WTC11 (cell line): ENCODE measurements at regions not wholly inside any gene's neighbourhood (a gene's known extent, or its start where the extent isn't known, plus 50 kb on each side); places are given as distances from the start of the nearest gene placed in this dataset.

Experiments used
- ATAC-seq: fragments of 200-7000 bp; cut with Tn5 transposase; 2 replicates; pipeline ENCODE4 v1.10.0; 2021; ENCODE audit warnings: mild to moderate bottlenecking, moderate library complexity
- CTCF ChIA-PET: fragments of 300-600 bp; sonication (Branson Sonifier 250); formaldehyde crosslinking; loops from one replicate; lab custom pipeline; 2021; ENCODE audit warnings: antibody characterized with exemption; lab: Charles Lee
- POLR2A ChIA-PET: fragments of 350-600 bp; sonication (Branson Sonifier 250); formaldehyde crosslinking; loops from one replicate; lab custom pipeline; 2021; ENCODE audit warnings: antibody characterized with exemption; lab: Charles Lee
- DNase-seq: peaks from one replicate; pipeline ENCODE4 v3.0.0; 2021; ENCODE audit warnings: low spot score
- H3K27ac Mint-ChIP-seq: 2 replicates; pipeline ENCODE4 v1.8.0; 2021; ENCODE audit warnings: mixed read lengths
- H3K27me3 Mint-ChIP-seq: 2 replicates; pipeline ENCODE4 v1.8.0; 2021; ENCODE audit warnings: low read depth, mild to moderate bottlenecking, moderate library complexity, mixed read lengths
- H3K36me3 Mint-ChIP-seq: 2 replicates; pipeline ENCODE4 v1.8.0; 2021; ENCODE audit warnings: mixed read lengths
- H3K4me1 Mint-ChIP-seq: 2 replicates; pipeline ENCODE4 v1.8.0; 2022; ENCODE audit warnings: mixed read lengths
- H3K4me3 Mint-ChIP-seq: 2 replicates; pipeline ENCODE4 v1.8.0; 2021; ENCODE audit warnings: mild to moderate bottlenecking, moderate library complexity, mixed read lengths
- H3K9me3 Mint-ChIP-seq: 2 replicates; pipeline ENCODE4 v1.8.0; 2021; ENCODE audit warnings: mixed read lengths
- GRHL2 ChIP-seq: fragments of 250-450 bp; sonication (Bioruptor Pico); IDR thresholded peaks from 2 replicates; pipeline ENCODE4 v1.8.0; 2022; ENCODE audit warnings: mild to moderate bottlenecking, moderate library complexity; ENCODE audit not compliant: insufficient replicate concordance, severe bottlenecking
- GTF2I ChIP-seq: fragments of 250-450 bp; sonication (Bioruptor Pico); conservative IDR thresholded peaks from 2 replicates; pipeline ENCODE4 v1.4.0; 2021; ENCODE audit warnings: mild to moderate bottlenecking
- KAT7 ChIP-seq: sonication (generic); formaldehyde crosslinking; IDR thresholded peaks from 2 replicates; pipeline ENCODE4 v1.8.1; 2023; ENCODE audit warnings: missing genetic modification reagents, mild to moderate bottlenecking, borderline replicate concordance
- NFYB ChIP-seq: sonication (generic); formaldehyde crosslinking; conservative IDR thresholded peaks from 2 replicates; pipeline ENCODE4 v1.8.0; 2022; ENCODE audit warnings: low read depth, missing genetic modification reagents
- RORB ChIP-seq: fragments of 250-450 bp; sonication (Bioruptor Pico); IDR thresholded peaks from 2 replicates; pipeline ENCODE4 v1.9.0; 2021; ENCODE audit warnings: mild to moderate bottlenecking
- TCF7 ChIP-seq: sonication (generic); formaldehyde crosslinking; IDR thresholded peaks from 2 replicates; pipeline ENCODE4 v1.8.0; 2022; ENCODE audit warnings: mild to moderate bottlenecking, low read depth, missing genetic modification reagents, moderate library complexity
- ZNF121 ChIP-seq: sonication (generic); formaldehyde crosslinking; IDR thresholded peaks from 2 replicates; pipeline ENCODE4 v1.8.0; 2023; ENCODE audit warnings: missing genetic modification reagents
- ZNF317 ChIP-seq: sonication (generic); formaldehyde crosslinking; IDR thresholded peaks from 2 replicates; pipeline ENCODE4 v1.8.1; 2023; ENCODE audit warnings: low read depth, mild to moderate bottlenecking, moderate library complexity, missing genetic modification reagents, borderline replicate concordance
- ZNF416 ChIP-seq: fragments of 250-450 bp; sonication (Bioruptor Pico); IDR thresholded peaks from 2 replicates; pipeline ENCODE4 v1.9.0; 2021; ENCODE audit warnings: mild to moderate bottlenecking, inconsistent platforms
- TF ChIP-seq, protein P1 (sequence below): sonication (generic); formaldehyde crosslinking; IDR thresholded peaks from 2 replicates; pipeline ENCODE4 v1.8.1; 2022; ENCODE audit warnings: low read depth, mild to moderate bottlenecking, moderate library complexity, missing genetic modification reagents, borderline replicate concordance
- TF ChIP-seq, protein P2 (sequence below): sonication (generic); formaldehyde crosslinking; IDR thresholded peaks from 2 replicates; pipeline ENCODE4 v1.8.1; 2022; ENCODE audit warnings: low read depth, missing genetic modification reagents, borderline replicate concordance
- TF ChIP-seq, protein P3 (sequence below): sonication (generic); formaldehyde crosslinking; IDR thresholded peaks from 2 replicates; pipeline ENCODE4 v1.8.0; 2022; ENCODE audit warnings: mild to moderate bottlenecking, missing genetic modification reagents
- TF ChIP-seq, protein P4 (sequence below): sonication (generic); formaldehyde crosslinking; IDR thresholded peaks from 2 replicates; pipeline ENCODE4 v1.8.1; 2023; ENCODE audit warnings: mild to moderate bottlenecking, missing genetic modification reagents, moderate library complexity
- TF ChIP-seq, protein P5 (sequence below): fragments of 250-450 bp; sonication (Bioruptor Pico); IDR thresholded peaks from 2 replicates; pipeline ENCODE4 v1.9.0; 2021; ENCODE audit warnings: mild to moderate bottlenecking
- TF ChIP-seq, protein P6 (sequence below): sonication (generic); formaldehyde crosslinking; IDR thresholded peaks from 2 replicates; pipeline ENCODE4 v1.8.0; 2022; ENCODE audit warnings: mild to moderate bottlenecking, missing genetic modification reagents
- TF ChIP-seq, protein P7 (sequence below): sonication (generic); formaldehyde crosslinking; IDR thresholded peaks from 2 replicates; pipeline ENCODE4 v1.8.0; 2022; ENCODE audit warnings: mild to moderate bottlenecking, missing genetic modification reagents
- TF ChIP-seq, protein P8 (sequence below): fragments of 250-450 bp; sonication (Bioruptor Pico); conservative IDR thresholded peaks from 2 replicates; pipeline ENCODE4 v1.9.0; 2021; ENCODE audit warnings: mild to moderate bottlenecking
- TF ChIP-seq, protein P9 (sequence below): fragments of 250-450 bp; sonication (Bioruptor Pico); IDR thresholded peaks from 2 replicates; pipeline ENCODE4 v1.9.0; 2021; ENCODE audit warnings: mild to moderate bottlenecking, borderline replicate concordance

DNA sequence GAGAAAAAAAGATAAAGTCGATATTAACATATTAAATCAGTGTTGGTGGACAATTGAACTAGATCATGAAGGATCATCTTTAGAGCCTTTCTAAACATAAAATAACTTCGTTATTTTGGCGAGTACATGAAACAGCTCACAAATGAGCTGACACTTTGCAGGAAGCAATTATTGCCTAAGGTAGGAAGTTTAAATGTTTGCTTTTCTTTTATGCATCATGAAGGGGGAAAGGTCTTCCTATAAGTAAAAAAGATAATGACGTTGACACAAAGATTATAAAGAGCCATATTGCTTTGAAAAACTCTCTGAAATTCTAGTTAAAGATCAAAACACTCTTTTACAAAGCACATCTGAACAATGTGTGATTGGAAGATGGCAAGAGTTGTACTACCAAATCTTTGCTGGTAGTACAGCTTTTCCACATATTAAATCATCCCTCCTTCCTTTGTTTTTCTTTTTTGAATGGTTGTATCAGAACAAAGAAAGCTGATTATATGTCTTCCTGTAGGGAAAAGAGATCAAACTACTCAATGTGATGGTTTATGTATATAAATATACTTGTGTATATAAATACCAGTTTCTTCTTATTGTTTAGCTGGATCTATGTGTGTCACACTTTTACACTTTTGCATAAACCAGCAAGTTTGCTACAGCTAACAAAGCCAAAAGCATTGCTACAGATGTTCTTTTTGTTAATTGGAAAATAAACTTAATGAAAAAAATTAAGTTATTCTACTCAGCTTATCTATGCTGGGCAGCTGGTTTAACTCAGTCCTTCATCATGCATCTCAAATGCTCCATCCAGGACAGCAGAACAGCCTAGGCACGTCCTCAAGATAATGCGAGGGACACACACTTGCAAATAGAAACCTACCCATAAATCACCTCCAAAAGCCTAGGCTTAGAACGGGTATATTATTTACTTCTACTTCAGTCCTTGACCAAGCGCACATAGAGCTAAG is 850.8 kb upstream of the ROBO1 start:
- ChIA-PET POLR2A (no interaction called here), CTCF (no interaction called here)
- H3K9me3 Mint-ChIP-seq, result peaks cover 6% of the 10 kb centered on the region; the same call in 1 of the 2 replicates
- no peaks in the 10 kb centered on the region for H3K27me3 Mint-ChIP-seq
- H3K4me1 Mint-ChIP-seq, result no peaks in the 10 kb centered on the region
- ATAC-seq (no peak), DNase-seq (no peak)
- no peaks in the 10 kb centered on the region for H3K36me3 Mint-ChIP-seq
- no peak overlapping the region for H3K4me3 Mint-ChIP-seq
- H3K27ac Mint-ChIP-seq, result no peak overlapping the region
- TF ChIP-seq, protein P1, sequence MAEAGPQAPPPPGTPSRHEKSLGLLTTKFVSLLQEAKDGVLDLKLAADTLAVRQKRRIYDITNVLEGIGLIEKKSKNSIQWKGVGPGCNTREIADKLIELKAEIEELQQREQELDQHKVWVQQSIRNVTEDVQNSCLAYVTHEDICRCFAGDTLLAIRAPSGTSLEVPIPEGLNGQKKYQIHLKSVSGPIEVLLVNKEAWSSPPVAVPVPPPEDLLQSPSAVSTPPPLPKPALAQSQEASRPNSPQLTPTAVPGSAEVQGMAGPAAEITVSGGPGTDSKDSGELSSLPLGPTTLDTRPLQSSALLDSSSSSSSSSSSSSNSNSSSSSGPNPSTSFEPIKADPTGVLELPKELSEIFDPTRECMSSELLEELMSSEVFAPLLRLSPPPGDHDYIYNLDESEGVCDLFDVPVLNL, result no peak
- no peak for TF ChIP-seq GTF2I (CRISPR knock-in tag)
- TF ChIP-seq ZNF317 (CRISPR knock-in tag), result no peak
- TF ChIP-seq, protein P2, sequence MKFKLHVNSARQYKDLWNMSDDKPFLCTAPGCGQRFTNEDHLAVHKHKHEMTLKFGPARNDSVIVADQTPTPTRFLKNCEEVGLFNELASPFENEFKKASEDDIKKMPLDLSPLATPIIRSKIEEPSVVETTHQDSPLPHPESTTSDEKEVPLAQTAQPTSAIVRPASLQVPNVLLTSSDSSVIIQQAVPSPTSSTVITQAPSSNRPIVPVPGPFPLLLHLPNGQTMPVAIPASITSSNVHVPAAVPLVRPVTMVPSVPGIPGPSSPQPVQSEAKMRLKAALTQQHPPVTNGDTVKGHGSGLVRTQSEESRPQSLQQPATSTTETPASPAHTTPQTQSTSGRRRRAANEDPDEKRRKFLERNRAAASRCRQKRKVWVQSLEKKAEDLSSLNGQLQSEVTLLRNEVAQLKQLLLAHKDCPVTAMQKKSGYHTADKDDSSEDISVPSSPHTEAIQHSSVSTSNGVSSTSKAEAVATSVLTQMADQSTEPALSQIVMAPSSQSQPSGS (CRISPR knock-in tag), result no peak
- TF ChIP-seq, protein P3, sequence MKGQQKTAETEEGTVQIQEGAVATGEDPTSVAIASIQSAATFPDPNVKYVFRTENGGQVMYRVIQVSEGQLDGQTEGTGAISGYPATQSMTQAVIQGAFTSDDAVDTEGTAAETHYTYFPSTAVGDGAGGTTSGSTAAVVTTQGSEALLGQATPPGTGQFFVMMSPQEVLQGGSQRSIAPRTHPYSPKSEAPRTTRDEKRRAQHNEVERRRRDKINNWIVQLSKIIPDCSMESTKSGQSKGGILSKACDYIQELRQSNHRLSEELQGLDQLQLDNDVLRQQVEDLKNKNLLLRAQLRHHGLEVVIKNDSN (CRISPR knock-in tag), result no peak
- no peak for TF ChIP-seq RORB (CRISPR knock-in tag)
- TF ChIP-seq KAT7 (CRISPR knock-in tag), result no peak
- no peak for TF ChIP-seq ZNF121 (CRISPR knock-in tag)
- TF ChIP-seq, protein P4, sequence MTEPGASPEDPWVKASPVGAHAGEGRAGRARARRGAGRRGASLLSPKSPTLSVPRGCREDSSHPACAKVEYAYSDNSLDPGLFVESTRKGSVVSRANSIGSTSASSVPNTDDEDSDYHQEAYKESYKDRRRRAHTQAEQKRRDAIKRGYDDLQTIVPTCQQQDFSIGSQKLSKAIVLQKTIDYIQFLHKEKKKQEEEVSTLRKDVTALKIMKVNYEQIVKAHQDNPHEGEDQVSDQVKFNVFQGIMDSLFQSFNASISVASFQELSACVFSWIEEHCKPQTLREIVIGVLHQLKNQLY (CRISPR knock-in tag), result no peak
- TF ChIP-seq, protein P5, sequence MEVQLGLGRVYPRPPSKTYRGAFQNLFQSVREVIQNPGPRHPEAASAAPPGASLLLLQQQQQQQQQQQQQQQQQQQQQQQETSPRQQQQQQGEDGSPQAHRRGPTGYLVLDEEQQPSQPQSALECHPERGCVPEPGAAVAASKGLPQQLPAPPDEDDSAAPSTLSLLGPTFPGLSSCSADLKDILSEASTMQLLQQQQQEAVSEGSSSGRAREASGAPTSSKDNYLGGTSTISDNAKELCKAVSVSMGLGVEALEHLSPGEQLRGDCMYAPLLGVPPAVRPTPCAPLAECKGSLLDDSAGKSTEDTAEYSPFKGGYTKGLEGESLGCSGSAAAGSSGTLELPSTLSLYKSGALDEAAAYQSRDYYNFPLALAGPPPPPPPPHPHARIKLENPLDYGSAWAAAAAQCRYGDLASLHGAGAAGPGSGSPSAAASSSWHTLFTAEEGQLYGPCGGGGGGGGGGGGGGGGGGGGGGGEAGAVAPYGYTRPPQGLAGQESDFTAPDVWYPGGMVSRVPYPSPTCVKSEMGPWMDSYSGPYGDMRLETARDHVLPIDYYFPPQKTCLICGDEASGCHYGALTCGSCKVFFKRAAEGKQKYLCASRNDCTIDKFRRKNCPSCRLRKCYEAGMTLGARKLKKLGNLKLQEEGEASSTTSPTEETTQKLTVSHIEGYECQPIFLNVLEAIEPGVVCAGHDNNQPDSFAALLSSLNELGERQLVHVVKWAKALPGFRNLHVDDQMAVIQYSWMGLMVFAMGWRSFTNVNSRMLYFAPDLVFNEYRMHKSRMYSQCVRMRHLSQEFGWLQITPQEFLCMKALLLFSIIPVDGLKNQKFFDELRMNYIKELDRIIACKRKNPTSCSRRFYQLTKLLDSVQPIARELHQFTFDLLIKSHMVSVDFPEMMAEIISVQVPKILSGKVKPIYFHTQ (CRISPR knock-in tag), result no peak
- TF ChIP-seq, protein P6, sequence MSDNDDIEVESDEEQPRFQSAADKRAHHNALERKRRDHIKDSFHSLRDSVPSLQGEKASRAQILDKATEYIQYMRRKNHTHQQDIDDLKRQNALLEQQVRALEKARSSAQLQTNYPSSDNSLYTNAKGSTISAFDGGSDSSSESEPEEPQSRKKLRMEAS, result no peak
- TF ChIP-seq GRHL2 (CRISPR knock-in tag), result no peak

DNA sequence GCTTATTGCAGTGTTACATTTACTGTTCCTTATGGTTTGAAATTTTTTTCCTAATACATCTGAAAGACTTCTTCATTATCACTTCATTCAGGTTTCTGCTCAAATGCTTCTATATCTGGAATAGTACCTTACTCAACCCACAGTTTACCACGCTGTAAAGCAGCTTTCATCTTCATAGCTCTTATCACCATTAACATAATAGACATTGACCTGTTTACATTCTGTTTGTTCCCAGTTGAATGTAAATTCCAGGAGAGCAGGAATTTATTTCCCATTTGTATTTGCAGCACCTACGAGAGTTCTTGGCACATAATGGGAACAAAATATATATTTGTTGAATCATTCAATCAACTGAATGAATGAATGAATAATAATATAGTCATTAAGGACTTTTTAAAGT is 844.6 kb upstream of the ROBO1 start:
- Mint-ChIP-seq H3K27ac (no peak overlapping the region), H3K27me3 (no peaks in the 10 kb centered on the region), H3K4me3 (no peak overlapping the region), H3K9me3 (peaks cover 6% of the 10 kb centered on the region; the same call in 1 of the 2 replicates), H3K36me3 (no peaks in the 10 kb centered on the region), H3K4me1 (peaks cover 5% of the 10 kb centered on the region)
- ATAC-seq, result no peak
- ChIA-PET CTCF (no interaction called here), POLR2A (no interaction called here)
- DNase-seq, result no peak
- TF ChIP-seq RORB (CRISPR knock-in tag) (no peak), TCF7 (CRISPR knock-in tag) (no peak), NFYB (no peak), ZNF416 (CRISPR knock-in tag) (no peak)
- TF ChIP-seq, protein P7, sequence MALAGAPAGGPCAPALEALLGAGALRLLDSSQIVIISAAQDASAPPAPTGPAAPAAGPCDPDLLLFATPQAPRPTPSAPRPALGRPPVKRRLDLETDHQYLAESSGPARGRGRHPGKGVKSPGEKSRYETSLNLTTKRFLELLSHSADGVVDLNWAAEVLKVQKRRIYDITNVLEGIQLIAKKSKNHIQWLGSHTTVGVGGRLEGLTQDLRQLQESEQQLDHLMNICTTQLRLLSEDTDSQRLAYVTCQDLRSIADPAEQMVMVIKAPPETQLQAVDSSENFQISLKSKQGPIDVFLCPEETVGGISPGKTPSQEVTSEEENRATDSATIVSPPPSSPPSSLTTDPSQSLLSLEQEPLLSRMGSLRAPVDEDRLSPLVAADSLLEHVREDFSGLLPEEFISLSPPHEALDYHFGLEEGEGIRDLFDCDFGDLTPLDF (CRISPR knock-in tag), result no peak
- TF ChIP-seq, protein P8, sequence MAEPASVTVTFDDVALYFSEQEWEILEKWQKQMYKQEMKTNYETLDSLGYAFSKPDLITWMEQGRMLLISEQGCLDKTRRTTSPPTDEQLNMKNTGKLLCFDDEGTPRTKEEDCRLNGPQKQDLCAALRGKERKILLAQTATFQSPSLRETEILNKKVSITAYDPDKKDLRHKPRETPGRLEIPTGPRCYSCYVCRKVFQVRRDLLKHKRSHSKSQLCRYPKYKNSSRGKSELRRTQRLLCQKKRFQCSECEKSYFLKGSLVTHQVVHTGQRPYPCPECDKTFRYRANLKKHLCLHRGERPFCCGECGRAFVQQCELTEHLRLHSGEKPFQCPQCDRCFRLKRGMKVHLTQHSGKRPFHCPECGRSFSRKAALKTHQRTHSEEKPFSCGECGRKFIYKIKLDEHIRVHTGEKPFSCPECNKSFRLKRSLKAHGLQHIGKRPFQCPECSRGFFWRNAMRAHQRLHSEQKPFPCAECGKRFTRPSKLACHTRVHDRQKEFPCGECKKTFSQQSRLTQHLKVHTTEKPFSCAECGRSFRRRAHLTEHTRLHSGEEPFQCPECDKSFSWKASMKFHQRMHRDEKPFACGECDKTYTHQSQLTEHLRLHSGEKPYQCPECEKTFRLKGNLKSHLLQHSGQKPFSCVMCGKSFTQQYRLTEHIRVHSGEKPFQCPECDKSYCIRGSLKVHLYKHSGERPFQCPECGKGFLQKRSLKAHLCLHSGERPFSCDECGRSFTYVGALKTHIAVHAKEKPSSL, result no peak
- TF ChIP-seq, protein P9, sequence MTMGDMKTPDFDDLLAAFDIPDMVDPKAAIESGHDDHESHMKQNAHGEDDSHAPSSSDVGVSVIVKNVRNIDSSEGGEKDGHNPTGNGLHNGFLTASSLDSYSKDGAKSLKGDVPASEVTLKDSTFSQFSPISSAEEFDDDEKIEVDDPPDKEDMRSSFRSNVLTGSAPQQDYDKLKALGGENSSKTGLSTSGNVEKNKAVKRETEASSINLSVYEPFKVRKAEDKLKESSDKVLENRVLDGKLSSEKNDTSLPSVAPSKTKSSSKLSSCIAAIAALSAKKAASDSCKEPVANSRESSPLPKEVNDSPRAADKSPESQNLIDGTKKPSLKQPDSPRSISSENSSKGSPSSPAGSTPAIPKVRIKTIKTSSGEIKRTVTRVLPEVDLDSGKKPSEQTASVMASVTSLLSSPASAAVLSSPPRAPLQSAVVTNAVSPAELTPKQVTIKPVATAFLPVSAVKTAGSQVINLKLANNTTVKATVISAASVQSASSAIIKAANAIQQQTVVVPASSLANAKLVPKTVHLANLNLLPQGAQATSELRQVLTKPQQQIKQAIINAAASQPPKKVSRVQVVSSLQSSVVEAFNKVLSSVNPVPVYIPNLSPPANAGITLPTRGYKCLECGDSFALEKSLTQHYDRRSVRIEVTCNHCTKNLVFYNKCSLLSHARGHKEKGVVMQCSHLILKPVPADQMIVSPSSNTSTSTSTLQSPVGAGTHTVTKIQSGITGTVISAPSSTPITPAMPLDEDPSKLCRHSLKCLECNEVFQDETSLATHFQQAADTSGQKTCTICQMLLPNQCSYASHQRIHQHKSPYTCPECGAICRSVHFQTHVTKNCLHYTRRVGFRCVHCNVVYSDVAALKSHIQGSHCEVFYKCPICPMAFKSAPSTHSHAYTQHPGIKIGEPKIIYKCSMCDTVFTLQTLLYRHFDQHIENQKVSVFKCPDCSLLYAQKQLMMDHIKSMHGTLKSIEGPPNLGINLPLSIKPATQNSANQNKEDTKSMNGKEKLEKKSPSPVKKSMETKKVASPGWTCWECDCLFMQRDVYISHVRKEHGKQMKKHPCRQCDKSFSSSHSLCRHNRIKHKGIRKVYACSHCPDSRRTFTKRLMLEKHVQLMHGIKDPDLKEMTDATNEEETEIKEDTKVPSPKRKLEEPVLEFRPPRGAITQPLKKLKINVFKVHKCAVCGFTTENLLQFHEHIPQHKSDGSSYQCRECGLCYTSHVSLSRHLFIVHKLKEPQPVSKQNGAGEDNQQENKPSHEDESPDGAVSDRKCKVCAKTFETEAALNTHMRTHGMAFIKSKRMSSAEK, result no peak
